Activated T-cell treated with anti-CD3 and anti-CD28 coated beads, Interleukin-2, amount 50 U/mL, for 4 hours (primary cell): ENCODE measurements at regions not wholly inside any gene's neighbourhood (a gene's known extent, or its start where the extent isn't known, plus 50 kb on each side); places are given as distances from the start of the nearest gene placed in this dataset.

Source experiments
- ATAC-seq, 2 donors: fragments of 200-7000 bp; cut with Tn5 transposase; one replicate each; pipeline ENCODE4 v1.10.0; 2021
- DNase-seq: peaks from one replicate; pipeline ENCODE4 v3.0.0-alpha.2; 2020
- H3K27me3 Mint-ChIP-seq: one replicate; pipeline ENCODE4 v1.8.0; 2021; ENCODE audit warnings: low read depth, mixed read lengths
- H3K36me3 Mint-ChIP-seq: one replicate; pipeline ENCODE4 v1.8.0; 2022; ENCODE audit warnings: mixed read lengths; ENCODE audit not compliant: insufficient read depth
- H3K4me1 Mint-ChIP-seq: one replicate; pipeline ENCODE4 v1.8.0; 2021; ENCODE audit warnings: low read depth, mixed read lengths
- H3K4me3 Mint-ChIP-seq: one replicate; pipeline ENCODE4 v1.8.0; 2021; ENCODE audit warnings: mild to moderate bottlenecking, moderate library complexity, mixed read lengths
- H3K9me3 Mint-ChIP-seq: one replicate; pipeline ENCODE4 v1.8.0; 2021; ENCODE audit warnings: mixed read lengths

- no peak for ATAC-seq
- Mint-ChIP-seq H3K27me3 (no peaks in the 10 kb centered on the region), H3K4me3 (no peak overlapping the region), H3K9me3 (no peaks in the 10 kb centered on the region), H3K36me3 (no peaks in the 10 kb centered on the region), H3K4me1 (peaks cover 8% of the 10 kb centered on the region)
- no peak for DNase-seq
Measured at GRCh38 chr20:50368386-50368785, 141.8 kb upstream of the PTPN1 start.

GRCh38 chr20:50368813-50369224, 141.4 kb upstream of the PTPN1 start:
- Mint-ChIP-seq H3K4me1 (peaks cover 8% of the 10 kb centered on the region), H3K4me3 (no peak overlapping the region), H3K9me3 (no peaks in the 10 kb centered on the region), H3K27me3 (no peaks in the 10 kb centered on the region), H3K36me3 (no peaks in the 10 kb centered on the region)
- DNase-seq (no peak), ATAC-seq (no peak)

GRCh38 chr20:50369225-50370035, 140.8 kb upstream of the PTPN1 start:
- DNase-seq (no peak), ATAC-seq (no peak)
- no peaks in the 10 kb centered on the region for H3K36me3 Mint-ChIP-seq
- H3K4me3 Mint-ChIP-seq, result no peak overlapping the region
- no peaks in the 10 kb centered on the region for H3K27me3 Mint-ChIP-seq
- no peaks in the 10 kb centered on the region for H3K9me3 Mint-ChIP-seq
- H3K4me1 Mint-ChIP-seq, result peaks cover 8% of the 10 kb centered on the region

GRCh38 chr20:50370036-50370566, 140.1 kb upstream of the PTPN1 start:
- DNase-seq (no peak), ATAC-seq (no peak)
- H3K27me3 Mint-ChIP-seq, result no peaks in the 10 kb centered on the region
- H3K36me3 Mint-ChIP-seq, result no peaks in the 10 kb centered on the region
- H3K9me3 Mint-ChIP-seq, result no peaks in the 10 kb centered on the region
- no peak overlapping the region for H3K4me3 Mint-ChIP-seq
- peaks cover 8% of the 10 kb centered on the region for H3K4me1 Mint-ChIP-seq

- no peak for DNase-seq
- no peaks in the 10 kb centered on the region for H3K36me3 Mint-ChIP-seq
- no peak for ATAC-seq
- no peaks in the 10 kb centered on the region for H3K27me3 Mint-ChIP-seq
- H3K4me3 Mint-ChIP-seq, result no peak overlapping the region
- H3K4me1 Mint-ChIP-seq, result no peaks in the 10 kb centered on the region
- no peaks in the 10 kb centered on the region for H3K9me3 Mint-ChIP-seq
Measured at GRCh38 chr20:50371878-50372769, 138.1 kb upstream of the PTPN1 start.

- Mint-ChIP-seq H3K27me3 (peaks cover 3% of the 10 kb centered on the region), H3K36me3 (no peaks in the 10 kb centered on the region), H3K9me3 (no peaks in the 10 kb centered on the region), H3K4me1 (no peaks in the 10 kb centered on the region), H3K4me3 (no peak overlapping the region)
- DNase-seq (no peak), ATAC-seq (no peak)
Measured at GRCh38 chr20:50372770-50373088, 137.5 kb upstream of the PTPN1 start.

- Mint-ChIP-seq H3K27me3 (peaks cover 3% of the 10 kb centered on the region), H3K9me3 (no peaks in the 10 kb centered on the region), H3K4me1 (no peaks in the 10 kb centered on the region), H3K36me3 (no peaks in the 10 kb centered on the region), H3K4me3 (no peak overlapping the region)
- ATAC-seq, result no peak
- no peak for DNase-seq
Measured at GRCh38 chr20:50373674-50374286, 136.4 kb upstream of the PTPN1 start.

GRCh38 chr20:50374541-50375078, 135.6 kb upstream of the PTPN1 start:
- Mint-ChIP-seq H3K9me3 (no peaks in the 10 kb centered on the region), H3K36me3 (no peaks in the 10 kb centered on the region), H3K4me1 (no peaks in the 10 kb centered on the region), H3K27me3 (peaks cover 3% of the 10 kb centered on the region), H3K4me3 (no peak overlapping the region)
- ATAC-seq (no peak), DNase-seq (no peak)

- no peaks in the 10 kb centered on the region for H3K36me3 Mint-ChIP-seq
- no peak for DNase-seq
- no peak overlapping the region for H3K4me3 Mint-ChIP-seq
- H3K27me3 Mint-ChIP-seq, result peaks cover 3% of the 10 kb centered on the region
- no peak for ATAC-seq
- H3K9me3 Mint-ChIP-seq, result no peaks in the 10 kb centered on the region
- peaks cover 13% of the 10 kb centered on the region for H3K4me1 Mint-ChIP-seq
Measured at GRCh38 chr20:50376179-50376887, 133.8 kb upstream of the PTPN1 start.

- no peaks in the 10 kb centered on the region for H3K9me3 Mint-ChIP-seq
- H3K4me3 Mint-ChIP-seq, result no peak overlapping the region
- no peak for DNase-seq
- H3K36me3 Mint-ChIP-seq, result no peaks in the 10 kb centered on the region
- peaks cover 3% of the 10 kb centered on the region for H3K27me3 Mint-ChIP-seq
- H3K4me1 Mint-ChIP-seq, result peaks cover 19% of the 10 kb centered on the region
- no peak for ATAC-seq
Measured at GRCh38 chr20:50376888-50377459, 133.2 kb upstream of the PTPN1 start.

GRCh38 chr20:50378170-50379000, 131.8 kb upstream of the PTPN1 start:
- H3K27me3 Mint-ChIP-seq, result peaks cover 3% of the 10 kb centered on the region
- DNase-seq (no peak), ATAC-seq (no peak)
- H3K36me3 Mint-ChIP-seq, result no peaks in the 10 kb centered on the region
- H3K4me3 Mint-ChIP-seq, result no peak overlapping the region
- H3K9me3 Mint-ChIP-seq, result no peaks in the 10 kb centered on the region
- peaks cover 32% of the 10 kb centered on the region for H3K4me1 Mint-ChIP-seq

GRCh38 chr20:50379049-50379990, 130.9 kb upstream of the PTPN1 start:
- no peak overlapping the region for H3K4me3 Mint-ChIP-seq
- H3K27me3 Mint-ChIP-seq, result peaks cover 3% of the 10 kb centered on the region
- ATAC-seq, result no peak
- peaks cover 35% of the 10 kb centered on the region for H3K4me1 Mint-ChIP-seq
- DNase-seq, result no peak
- H3K36me3 Mint-ChIP-seq, result no peaks in the 10 kb centered on the region
- H3K9me3 Mint-ChIP-seq, result no peaks in the 10 kb centered on the region
